GM06990 (cell line): ENCODE measurements at regions not wholly inside any gene's neighbourhood (a gene's known extent, or its start where the extent isn't known, plus 50 kb on each side); places are given as distances from the start of the nearest gene placed in this dataset.

ENCODE experiments used
- DNase-seq: peaks from one replicate; pipeline ENCODE4 v3.0.0-alpha.2; 2011; ENCODE audit not compliant: insufficient read length; ENCODE audit errors: extremely low read depth
- H3K27me3 ChIP-seq: replicated peaks from 2 replicates; pipeline ENCODE4 v1.6.0; 2011; ENCODE audit warnings: low read length; ENCODE audit not compliant: control insufficient read depth, insufficient read depth
- H3K36me3 ChIP-seq: 2 replicates; pipeline ENCODE4 v1.5.1; 2011; ENCODE audit warnings: low read length; ENCODE audit not compliant: control insufficient read depth, insufficient read depth
- H3K4me3 ChIP-seq: replicated peaks from 2 replicates; pipeline ENCODE4 v1.5.1; 2011; ENCODE audit warnings: low read depth, mild to moderate bottlenecking, control low read depth, low read length
- CTCF ChIP-seq: IDR thresholded peaks from 2 replicates; pipeline ENCODE4 v1.5.1; 2011; ENCODE audit warnings: low read length, control low read depth, mild to moderate bottlenecking, inconsistent platforms; ENCODE audit not compliant: insufficient read depth, poor library complexity, severe bottlenecking

GRCh38 chr6:139452148-139452876 is 77.9 kb upstream of the CITED2 start:
- H3K4me3 ChIP-seq, result no peak overlapping the region
- DNase-seq, result no peak
- no peaks in the 10 kb centered on the region for H3K27me3 ChIP-seq
- TF ChIP-seq CTCF, result no peak
- no peaks in the 10 kb centered on the region for H3K36me3 ChIP-seq

- no peaks in the 10 kb centered on the region for H3K27me3 ChIP-seq
- no peak for DNase-seq
- H3K36me3 ChIP-seq, result no peaks in the 10 kb centered on the region
- no peak for TF ChIP-seq CTCF
- H3K4me3 ChIP-seq, result no peak overlapping the region
Measured at GRCh38 chr6:139449611-139450000, 75.2 kb upstream of the CITED2 start.

GRCh38 chr6:139448998-139449610 is 74.7 kb upstream of the CITED2 start:
- Histone ChIP-seq H3K27me3 (no peaks in the 10 kb centered on the region), H3K4me3 (no peak overlapping the region), H3K36me3 (no peaks in the 10 kb centered on the region)
- TF ChIP-seq CTCF, result no peak
- no peak for DNase-seq

GRCh38 chr6:139448051-139448649 is 73.7 kb upstream of the CITED2 start:
- Histone ChIP-seq H3K27me3 (no peaks in the 10 kb centered on the region), H3K4me3 (no peak overlapping the region), H3K36me3 (no peaks in the 10 kb centered on the region)
- no peak for TF ChIP-seq CTCF
- DNase-seq, result peak; percentile 32

GRCh38 chr6:139447656-139447975 is 73.2 kb upstream of the CITED2 start:
- no peaks in the 10 kb centered on the region for H3K27me3 ChIP-seq
- no peak for DNase-seq
- TF ChIP-seq CTCF, result no peak
- H3K36me3 ChIP-seq, result no peaks in the 10 kb centered on the region
- H3K4me3 ChIP-seq, result no peak overlapping the region
